H1 (cell line): ENCODE measurements at regions not wholly inside any gene's neighbourhood (a gene's known extent, or its start where the extent isn't known, plus 50 kb on each side); places are given as distances from the start of the nearest gene placed in this dataset.

Experiments used
- CTCF ChIA-PET: fragments of 300-600 bp; sonication (Branson Sonifier 250); formaldehyde crosslinking; loops from one replicate; lab custom pipeline; 2021; ENCODE audit not compliant: partially characterized antibody; lab: Charles Lee
- POLR2A ChIA-PET: fragments of 300-600 bp; sonication (Branson Sonifier 250); formaldehyde crosslinking; loops from one replicate; lab custom pipeline; 2021; ENCODE audit warnings: inconsistent platforms; ENCODE audit not compliant: partially characterized antibody; lab: Charles Lee
- DNase-seq, 2 experiments: peaks; one replicate each; pipeline versions ENCODE4 v3.0.0 to v3.0.0-alpha.2; 2010 to 2022; ENCODE audit warnings: low spot score in 2 of 2, low read depth in 1 of 2, mixed read lengths in 1 of 2
- FAIRE-seq: peaks from 2 replicates; lab custom pipeline; 2011; peaks lifted over from hg19 to GRCh38; lab: Jason Lieb, UNC
- H2AFZ ChIP-seq: 2 replicates; pipeline ENCODE4 v1.8.1; 2012; ENCODE audit warnings: low read length, inconsistent platforms
- H2AK5ac ChIP-seq: 2 replicates; pipeline ENCODE4 v1.6.1; 2013; ENCODE audit warnings: low read depth, low read length
- H2BK120ac ChIP-seq: replicated peaks from 2 replicates; pipeline ENCODE3; 2013; ENCODE audit warnings: low read depth, low read length, inconsistent platforms
- H2BK12ac ChIP-seq: 2 replicates; pipeline ENCODE4 v1.6.1; 2013; ENCODE audit warnings: low read depth, low read length
- H2BK15ac ChIP-seq: 2 replicates; pipeline ENCODE4 v1.6.1; 2013; ENCODE audit warnings: low read length
- H2BK20ac ChIP-seq: 2 replicates; pipeline ENCODE4 v1.6.1; 2013; ENCODE audit warnings: low read length
- H2BK5ac ChIP-seq: 2 replicates; pipeline ENCODE4 v1.6.1; 2013; ENCODE audit warnings: low read depth, low read length
- H3K14ac ChIP-seq: 2 replicates; pipeline ENCODE4 v1.6.1; 2013; ENCODE audit warnings: inconsistent platforms; ENCODE audit not compliant: insufficient read length
- H3K18ac ChIP-seq: 2 replicates; pipeline ENCODE4 v1.6.1; 2013; ENCODE audit warnings: low read length; ENCODE audit errors: extremely low read depth
- H3K23ac ChIP-seq: 2 replicates; pipeline ENCODE4 v1.6.1; 2013; ENCODE audit warnings: inconsistent platforms; ENCODE audit not compliant: insufficient read length
- H3K23me2 ChIP-seq: 2 replicates; pipeline ENCODE4 v1.6.1; 2013; ENCODE audit warnings: low read depth, low read length
- H3K27ac ChIP-seq: 2 replicates; pipeline ENCODE4 v1.6.1; 2011; ENCODE audit warnings: low read depth, low read length, inconsistent platforms
- H3K27me3 ChIP-seq, 4 experiments: replicated peaks in 1 of 4; 1 replicate in 1 of 4; 2 replicates in 3 of 4; pipeline versions ENCODE4 v1.6.1 to v1.8.1; 2011 to 2013; ENCODE audit warnings: low read length in 3 of 4, mild to moderate bottlenecking in 3 of 4, inconsistent platforms in 2 of 4, mixed read lengths in 2 of 4, moderate library complexity in 1 of 4; ENCODE audit not compliant: control insufficient read depth in 3 of 4, insufficient read depth in 3 of 4; ENCODE audit errors: extremely low read depth in 1 of 4
- H3K36me3 ChIP-seq, 4 experiments: 2 replicates each; pipeline versions ENCODE4 v1.6.1 to v1.8.1; 2011 to 2013; ENCODE audit warnings: mild to moderate bottlenecking in 4 of 4, low read length in 3 of 4, moderate library complexity in 2 of 4, control low read depth in 1 of 4, inconsistent platforms in 1 of 4; ENCODE audit not compliant: insufficient read depth in 4 of 4, control insufficient read depth in 2 of 4
- H3K4ac ChIP-seq: replicated peaks from 2 replicates; pipeline ENCODE3; 2013; ENCODE audit warnings: low read length, low read depth, mixed read lengths, inconsistent platforms; ENCODE audit not compliant: insufficient read length
- H3K4me1 ChIP-seq, 4 experiments: replicated peaks in 1 of 4; 1 replicate in 1 of 4; 2 replicates in 3 of 4; pipeline versions ENCODE4 v1.6.1 to v1.8.1; 2011 to 2013; ENCODE audit warnings: low read length in 3 of 4, inconsistent platforms in 2 of 4, mixed read lengths in 1 of 4; ENCODE audit not compliant: insufficient read depth in 4 of 4, control insufficient read depth in 3 of 4
- H3K4me2 ChIP-seq, 2 experiments: 2 replicates each; pipeline versions ENCODE4 v1.6.1 to v1.8.1; 2011 to 2013; ENCODE audit warnings: low read depth in 2 of 2, low read length in 2 of 2, control low read depth in 1 of 2, inconsistent platforms in 1 of 2, mild to moderate bottlenecking in 1 of 2; ENCODE audit not compliant: insufficient read depth in 1 of 2
- H3K4me3 ChIP-seq, 4 experiments: fragments of 200-600, 300-600 bp in 1 of 4; sonication (generic), shearing (Covaris generic), sonication (Bioruptor Twin) in 1 of 4; 2 replicates each; pipeline versions ENCODE4 v1.5.1 to v1.8.1; 2011 to 2016; ENCODE audit warnings: low read length in 4 of 4, low read depth in 3 of 4, control low read depth in 2 of 4, inconsistent platforms in 2 of 4, mild to moderate bottlenecking in 2 of 4, mixed read lengths in 1 of 4, moderate library complexity in 1 of 4; ENCODE audit not compliant: insufficient read depth in 2 of 4; ENCODE audit errors: extremely low read depth in 1 of 4
- H3K56ac ChIP-seq: replicated peaks from 2 replicates; pipeline ENCODE3; 2013; ENCODE audit warnings: low read depth, mild to moderate bottlenecking, mixed read lengths, low read length, inconsistent platforms; ENCODE audit not compliant: insufficient read length
- H3K79me1 ChIP-seq: 2 replicates; pipeline ENCODE4 v1.6.1; 2013; ENCODE audit warnings: low read depth, low read length, control low read depth
- H3K79me2 ChIP-seq, 2 experiments: 2 replicates each; pipeline versions ENCODE4 v1.6.1 to v1.8.1; 2012 to 2013; ENCODE audit warnings: low read length in 2 of 2, mild to moderate bottlenecking in 2 of 2, inconsistent platforms in 1 of 2; ENCODE audit not compliant: insufficient read depth in 2 of 2, control insufficient read depth in 1 of 2
- H3K9ac ChIP-seq, 4 experiments: replicated peaks in 1 of 4; 1 replicate in 1 of 4; 2 replicates in 3 of 4; pipeline versions ENCODE4 v1.6.1 to v1.8.1; 2011 to 2013; ENCODE audit warnings: low read depth in 3 of 4, low read length in 3 of 4, control low read depth in 2 of 4, mild to moderate bottlenecking in 2 of 4, moderate library complexity in 2 of 4, inconsistent platforms in 1 of 4; ENCODE audit errors: extremely low read depth in 1 of 4
- H3K9me3 ChIP-seq, 2 experiments: 2 replicates each; pipeline versions ENCODE4 v1.6.1 to v1.8.1; 2012 to 2013; ENCODE audit warnings: mild to moderate bottlenecking in 2 of 2, moderate library complexity in 2 of 2, control low read depth in 1 of 2, inconsistent platforms in 1 of 2, low read depth in 1 of 2, low read length in 1 of 2, mixed read lengths in 1 of 2; ENCODE audit not compliant: insufficient read depth in 2 of 2
- H4K20me1 ChIP-seq, 2 experiments: replicated peaks in 1 of 2; 2 replicates each; pipeline versions ENCODE3 to v1.8.1; 2011 to 2013; ENCODE audit warnings: inconsistent platforms in 2 of 2, low read length in 2 of 2, mild to moderate bottlenecking in 1 of 2; ENCODE audit not compliant: insufficient read depth in 2 of 2, control insufficient read depth in 1 of 2
- H4K5ac ChIP-seq: 2 replicates; pipeline ENCODE4 v1.6.1; 2013; ENCODE audit warnings: low read length, low read depth, mixed read lengths, inconsistent platforms; ENCODE audit not compliant: insufficient read length
- H4K8ac ChIP-seq: 2 replicates; pipeline ENCODE4 v1.8.0; 2013; ENCODE audit warnings: mild to moderate bottlenecking, moderate library complexity, low read length, inconsistent platforms; ENCODE audit not compliant: insufficient read depth; ENCODE audit errors: extremely low read depth
- H4K91ac ChIP-seq: replicated peaks from 2 replicates; pipeline ENCODE3; 2013; ENCODE audit warnings: low read length, mixed read lengths, inconsistent platforms; ENCODE audit not compliant: insufficient read length
- CHD2 ChIP-seq: IDR thresholded peaks from 2 replicates; pipeline ENCODE4 v1.6.1; 2012; ENCODE audit warnings: low read length, improper control_type of control experiment
- SP2 ChIP-seq: IDR thresholded peaks from 2 replicates; pipeline ENCODE4 v1.6.1; 2012; ENCODE audit warnings: mild to moderate bottlenecking, low read length, inconsistent platforms
- WGBS, 2 experiments: shearing (Covaris generic) in 1 of 2; methylation state at CpG; one replicate each; pipeline versions ENCODE4 v1.1.6 to v1.1.7; 2013 to 2015; ENCODE audit warnings: low lambda C conversion rate in 2 of 2, mixed read lengths in 2 of 2, inconsistent platforms in 1 of 2, low coverage in 1 of 2, missing lambda C conversion rate in 1 of 2; ENCODE audit not compliant: insufficient replicate concordance in 2 of 2, insufficient coverage in 1 of 2, insufficient read length in 1 of 2; ENCODE audit errors: extremely low coverage in 1 of 2, missing lambda C conversion rate in 1 of 2; 5-methylcytosine and 5-hydroxymethylcytosine counted together
- TF ChIP-seq, protein P1 (sequence below): IDR thresholded peaks from 2 replicates; pipeline ENCODE4 v1.6.1; 2011; ENCODE audit warnings: low read depth, mild to moderate bottlenecking, low read length; ENCODE audit not compliant: insufficient read depth

DNA sequence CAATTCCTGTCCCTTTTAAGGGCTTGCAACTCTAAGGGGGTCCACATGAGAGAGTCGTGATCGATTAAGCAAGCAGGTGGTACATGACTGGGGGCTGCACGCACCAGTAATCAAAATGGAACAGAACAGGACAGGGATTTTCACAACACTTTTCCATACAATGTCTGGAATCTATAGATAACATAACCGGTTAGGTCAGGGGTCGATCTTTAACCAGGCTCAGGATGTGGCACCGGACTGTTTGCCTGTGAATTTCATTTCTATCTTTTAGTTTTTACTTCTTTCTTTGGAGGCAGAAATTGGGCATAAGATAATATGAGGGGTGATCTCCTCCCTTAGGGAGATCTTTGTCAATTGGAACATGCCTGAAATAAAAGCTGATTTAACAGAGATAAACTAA lies 370.1 kb downstream of the IPMK start:
- Histone ChIP-seq H4K91ac (no peak overlapping the region), H3K27me3 (no peaks in the 10 kb centered on the region), H3K56ac (no peak overlapping the region), H4K5ac (no peak overlapping the region), H3K18ac (no peak overlapping the region), H3K27ac (no peak overlapping the region), H3K9ac (no peak overlapping the region), H2BK120ac (no peak overlapping the region), H3K23ac (no peak overlapping the region), H2BK20ac (no peak overlapping the region), H2AFZ (no peak overlapping the region), H3K4ac (no peak overlapping the region), H3K9me3 (peaks cover 4 to 7% of the 10 kb centered on the region in 2 experiments; a peak in 2 of 4 replicates), H4K20me1 (no peaks in the 10 kb centered on the region), H3K4me3 (no peak overlapping the region), H2BK15ac (no peak overlapping the region), H3K36me3 (no peaks in the 10 kb centered on the region; a peak in 2 of 8 replicates), H3K14ac (no peak overlapping the region), H3K4me1 (peaks cover 0 to 4% (median under 1%) of the 10 kb centered on the region in 4 experiments; a peak in 4 of 7 replicates), H3K79me1 (no peaks in the 10 kb centered on the region), H3K79me2 (no peaks in the 10 kb centered on the region), H2BK12ac (no peak overlapping the region), H4K8ac (no peak overlapping the region), H2BK5ac (no peak overlapping the region; the same call in 1 of the 2 replicates), H3K4me2 (no peak overlapping the region), H3K23me2 (no peaks in the 10 kb centered on the region), H2AK5ac (no peak overlapping the region)
- ChIA-PET CTCF (interaction anchor here (0.9 to 1.2 kb wide), 2 partner anchors 18 to 240 kb away, joined by 3 read pairs; no protein-coding TSS in a partner anchor), POLR2A (no interaction called here)
- FAIRE-seq (no peak), DNase-seq (no peak)
- WGBS, 2 experiments: 88% methylated on average over 6 of the region's 6 CpGs; no CpG with 5 or more reads in 1 of the 2 experiments
- TF ChIP-seq SP2 (no peak), CHD2 (no peak)
- TF ChIP-seq, protein P1, sequence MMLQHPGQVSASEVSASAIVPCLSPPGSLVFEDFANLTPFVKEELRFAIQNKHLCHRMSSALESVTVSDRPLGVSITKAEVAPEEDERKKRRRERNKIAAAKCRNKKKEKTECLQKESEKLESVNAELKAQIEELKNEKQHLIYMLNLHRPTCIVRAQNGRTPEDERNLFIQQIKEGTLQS: no peak
